GM19025 (cell line): ENCODE measurements at regions not wholly inside any gene's neighbourhood (a gene's known extent, or its start where the extent isn't known, plus 50 kb on each side); places are given as distances from the start of the nearest gene placed in this dataset.

ENCODE experiments used
- ATAC-seq: cut with Tn5 transposase; IDR thresholded peaks from one replicate; pipeline ENCODE4 v1.9.1; 2021; ENCODE audit warnings: mild to moderate bottlenecking, low read depth, moderate library complexity; ENCODE audit not compliant: unreplicated experiment

- no peak for ATAC-seq
Observed at GRCh38 chr9:13991395-13991794, 322.5 kb downstream of the NFIB start.

DNA sequence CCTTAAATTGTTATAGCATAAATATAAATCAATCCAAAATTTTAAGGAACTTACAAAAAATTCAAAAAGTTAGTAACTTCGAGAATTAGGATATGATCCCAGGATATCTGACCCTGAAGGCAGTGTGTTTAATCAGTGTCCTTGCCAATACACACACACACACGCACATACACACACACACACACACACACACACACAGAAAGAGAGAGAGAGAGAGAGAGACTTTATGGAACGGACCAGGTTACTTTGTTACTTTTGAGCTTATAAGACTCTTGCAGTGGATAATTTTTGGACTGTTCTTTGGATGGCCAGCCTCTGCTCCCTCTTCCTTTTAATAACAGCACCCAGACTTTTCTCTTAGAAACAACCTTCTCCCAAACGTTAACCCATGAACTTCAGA is 322.9 kb downstream of the NFIB start:
- no peak for ATAC-seq

GRCh38 chr9:13990331-13990730 is 323.6 kb downstream of the NFIB start:
- no peak for ATAC-seq

GRCh38 chr9:13988944-13989343 is 325.0 kb downstream of the NFIB start:
- ATAC-seq = no peak

DNA sequence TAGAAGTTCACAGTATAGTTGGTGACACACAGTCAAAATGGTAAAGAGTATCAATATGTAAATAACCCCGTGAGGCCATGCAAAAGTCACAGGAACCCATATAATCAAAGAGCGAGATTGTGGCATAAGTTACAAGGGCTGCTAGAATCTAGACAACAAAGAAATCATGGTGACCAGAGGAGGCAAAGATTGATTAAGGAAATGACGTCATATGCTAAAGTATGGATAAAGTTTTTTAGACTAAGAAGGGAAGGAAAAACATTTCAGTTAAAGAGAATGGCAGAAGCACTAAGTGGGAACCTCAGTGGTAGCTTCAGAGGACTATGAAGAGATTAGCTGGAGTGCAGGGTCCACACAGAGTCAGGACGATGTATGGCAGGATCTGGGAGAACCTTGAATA is 330.3 kb downstream of the NFIB start:
- ATAC-seq = no peak

DNA sequence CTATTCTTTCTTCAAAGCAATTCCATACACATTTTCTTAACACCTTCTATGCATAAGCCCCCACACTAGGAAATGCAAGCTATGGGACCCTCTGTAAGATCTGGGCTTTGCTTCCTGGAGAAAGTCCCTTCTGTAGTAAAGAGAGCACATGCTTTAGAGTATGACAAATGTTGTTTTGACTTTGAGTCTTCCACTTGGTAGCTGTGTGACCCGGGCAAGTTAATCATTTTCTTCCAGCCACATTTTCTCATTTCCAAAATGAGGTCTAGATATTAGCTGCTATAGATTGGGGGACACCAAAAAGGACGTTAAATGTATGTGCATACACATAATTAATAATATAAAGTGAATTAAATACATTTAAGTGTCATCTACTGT is 334.0 kb downstream of the NFIB start:
- ATAC-seq = no peak

DNA sequence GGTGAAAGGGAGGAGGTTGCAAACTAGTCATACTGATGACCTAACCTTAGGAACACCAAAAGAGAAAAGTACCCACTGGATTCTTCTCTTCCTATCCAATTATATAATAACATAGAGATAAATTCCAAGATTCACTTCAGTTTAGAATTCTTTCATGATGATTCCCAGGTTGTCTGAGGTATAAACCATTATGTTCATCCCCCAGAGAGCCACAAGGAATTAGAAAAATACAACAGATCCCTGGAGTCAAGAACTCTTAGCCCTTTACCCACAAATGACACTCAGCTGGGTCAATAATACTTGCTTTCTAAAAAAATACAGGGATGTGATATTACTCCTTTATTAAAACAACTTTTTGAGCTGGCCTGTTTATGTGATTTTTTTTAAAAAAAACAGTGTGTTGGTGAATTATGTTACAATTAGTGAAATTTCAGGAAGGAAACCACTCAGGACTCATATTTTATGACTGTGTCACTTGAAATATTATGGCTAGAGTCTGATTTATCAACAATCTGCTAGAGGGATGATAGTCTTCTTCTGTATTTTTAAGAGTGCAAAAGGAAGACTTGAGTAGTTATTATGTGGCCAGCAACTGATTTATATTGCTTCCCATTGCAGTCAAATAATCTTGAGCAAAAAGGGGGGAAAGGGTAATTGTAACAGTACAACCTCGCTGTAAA is 338.2 kb downstream of the NFIB start:
- no peak for ATAC-seq

GRCh38 chr9:13974891-13975290 is 339.1 kb downstream of the NFIB start:
- ATAC-seq = no peak

DNA sequence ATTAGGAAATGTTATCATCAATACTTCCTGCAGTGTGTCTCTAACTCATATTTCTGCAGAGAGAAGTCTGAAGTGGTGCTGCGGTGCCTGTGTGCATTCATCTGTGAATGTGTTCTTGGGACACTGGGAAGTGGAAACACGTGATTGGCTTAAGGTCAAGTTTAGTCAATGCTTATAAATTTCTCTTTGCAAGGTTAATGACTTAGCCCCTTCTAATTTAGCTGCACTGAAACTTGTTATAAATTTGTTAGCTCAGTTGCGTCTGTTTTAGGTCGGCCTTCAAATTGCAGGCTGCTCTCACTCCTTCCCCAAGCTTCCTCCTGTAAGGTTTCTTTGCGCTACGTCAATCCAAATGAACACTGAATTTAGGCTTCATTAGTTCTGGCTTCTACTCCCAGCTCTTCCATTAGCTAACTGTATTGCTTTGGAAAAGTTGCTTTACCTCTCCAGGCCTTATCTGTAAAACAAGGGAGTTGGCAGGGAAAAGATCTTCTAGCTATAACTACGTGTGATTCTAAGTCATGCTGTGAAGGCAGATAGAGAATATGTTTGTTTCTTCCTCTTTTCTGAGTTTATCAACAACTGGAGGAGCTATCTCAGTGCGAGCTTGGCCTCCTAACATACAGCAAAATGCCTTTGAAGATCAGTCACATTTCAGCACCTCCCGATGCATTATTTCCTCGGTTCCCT is 341.8 kb downstream of the NFIB start:
- no peak for ATAC-seq

DNA sequence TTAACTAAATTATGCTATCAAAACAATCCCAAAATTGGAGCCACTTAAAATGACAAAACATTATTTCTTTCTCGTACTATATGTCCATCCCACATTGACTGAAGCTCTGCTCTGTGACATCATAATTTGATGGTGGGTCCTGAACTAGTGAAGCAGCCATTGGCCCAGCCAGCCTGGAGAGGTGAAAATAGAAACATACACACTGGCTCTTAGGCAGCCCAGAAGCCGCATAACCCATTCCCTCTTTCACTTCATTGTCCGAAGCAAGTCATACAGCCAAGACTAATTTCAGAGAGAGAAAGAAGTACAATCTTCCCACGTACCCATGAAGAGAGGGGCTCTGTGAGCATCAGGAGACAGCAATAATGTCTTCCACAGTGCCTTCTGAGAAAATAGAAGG is 342.5 kb downstream of the NFIB start:
- ATAC-seq = no peak

- ATAC-seq = no peak
Observed at GRCh38 chr9:13970426-13970825, 343.5 kb downstream of the NFIB start.

DNA sequence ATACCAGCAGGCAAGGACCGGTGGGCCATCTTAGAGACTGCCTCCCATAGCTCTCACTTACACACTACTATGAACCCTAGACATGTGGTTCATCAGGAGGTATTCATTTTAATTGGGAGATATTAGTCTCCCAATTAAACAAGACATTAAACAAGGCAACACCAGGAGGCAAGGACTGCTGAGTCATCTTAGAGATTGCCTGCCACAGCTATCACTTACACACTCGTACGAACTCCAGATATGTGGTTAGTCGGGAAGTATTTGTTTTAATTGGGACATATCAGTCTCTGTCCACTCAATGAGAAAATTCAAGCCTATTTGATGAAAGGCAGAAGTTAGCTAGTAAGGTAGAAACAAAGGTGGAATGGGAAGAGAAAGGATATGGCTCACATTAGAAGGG is 343.9 kb downstream of the NFIB start:
- no peak for ATAC-seq

DNA sequence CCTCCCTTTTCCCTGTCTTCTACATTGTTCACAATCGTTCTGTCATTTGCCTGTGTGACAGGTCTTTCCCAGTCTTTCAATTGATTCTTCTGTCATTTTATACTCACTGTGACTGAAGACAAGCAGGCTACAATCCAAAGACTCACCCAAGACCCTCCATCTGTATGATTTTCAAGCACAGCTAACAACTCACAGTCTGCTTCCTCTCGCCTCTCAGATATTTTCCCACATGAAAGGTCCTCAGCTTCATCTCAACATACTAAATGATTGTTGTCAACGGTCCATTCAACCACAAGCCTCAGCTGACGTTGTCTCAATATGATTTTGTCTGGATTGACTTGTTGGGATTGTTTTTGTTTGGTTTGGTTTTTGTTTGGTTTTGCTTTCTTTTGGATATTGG is 346.5 kb downstream of the NFIB start:
- ATAC-seq = no peak

DNA sequence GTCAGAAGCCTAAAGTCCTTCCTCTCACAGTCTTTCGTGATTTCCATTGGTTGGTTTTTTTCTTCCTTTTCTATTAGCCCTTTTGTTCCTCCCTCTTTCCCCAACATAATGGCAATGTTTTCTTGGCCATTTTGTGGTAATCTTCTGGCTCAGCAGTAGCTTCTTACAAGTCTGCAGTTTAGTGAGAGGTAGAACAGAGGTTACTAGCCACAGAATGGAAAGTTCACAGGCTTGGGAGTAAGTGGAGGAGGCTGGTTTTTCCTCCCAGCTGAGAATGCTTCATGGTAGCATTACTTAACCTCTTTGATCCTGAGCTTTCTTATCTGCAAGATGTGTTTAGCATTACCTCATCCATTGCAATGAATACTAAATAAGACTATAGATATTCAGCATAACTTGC is 346.9 kb downstream of the NFIB start:
- ATAC-seq = no peak

- no peak for ATAC-seq
Observed at GRCh38 chr9:13963005-13963653, 350.8 kb downstream of the NFIB start.

DNA sequence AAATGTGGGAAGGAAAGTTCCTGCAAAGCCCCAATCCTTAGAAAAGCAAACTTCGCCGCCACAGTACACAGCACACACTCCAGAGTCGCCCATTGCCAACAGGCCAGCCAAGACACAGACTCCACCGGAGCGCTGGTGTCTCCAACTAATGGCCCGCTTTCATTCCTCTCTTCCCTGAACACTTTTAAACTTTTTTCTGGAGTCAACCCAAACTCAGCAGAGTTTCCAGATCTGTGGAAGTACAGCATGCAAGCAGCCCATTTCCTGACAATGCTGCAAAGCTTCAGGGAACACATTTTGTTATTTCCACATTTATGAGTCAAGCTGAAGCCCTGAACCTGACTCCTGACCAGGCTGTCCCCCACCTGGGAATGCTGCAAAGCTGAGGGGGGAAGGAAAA is 351.9 kb downstream of the NFIB start:
- ATAC-seq = no peak

- no peak for ATAC-seq
Observed at GRCh38 chr9:13960011-13960765, 353.8 kb downstream of the NFIB start.

GRCh38 chr9:13958672-13959071 is 355.3 kb downstream of the NFIB start:
- no peak for ATAC-seq

DNA sequence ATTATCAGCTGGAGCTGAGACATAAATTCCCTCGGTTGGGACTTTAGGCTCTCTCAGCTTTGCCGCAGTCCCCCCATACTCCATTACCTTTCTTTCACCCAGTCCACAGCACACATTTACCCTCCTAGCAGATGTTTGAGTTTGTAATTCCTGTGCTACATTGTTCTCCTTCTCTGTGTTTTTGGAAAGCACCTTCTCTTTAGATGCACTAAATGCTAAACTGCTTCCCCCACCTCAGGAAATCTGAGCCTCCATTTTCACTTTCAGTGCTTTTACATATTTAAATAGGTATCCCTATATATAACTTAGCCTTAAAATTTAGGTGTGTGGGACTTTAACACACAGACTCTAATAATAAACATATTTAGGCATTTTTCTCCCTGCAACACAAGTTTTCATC is 356.9 kb downstream of the NFIB start:
- no peak for ATAC-seq

DNA sequence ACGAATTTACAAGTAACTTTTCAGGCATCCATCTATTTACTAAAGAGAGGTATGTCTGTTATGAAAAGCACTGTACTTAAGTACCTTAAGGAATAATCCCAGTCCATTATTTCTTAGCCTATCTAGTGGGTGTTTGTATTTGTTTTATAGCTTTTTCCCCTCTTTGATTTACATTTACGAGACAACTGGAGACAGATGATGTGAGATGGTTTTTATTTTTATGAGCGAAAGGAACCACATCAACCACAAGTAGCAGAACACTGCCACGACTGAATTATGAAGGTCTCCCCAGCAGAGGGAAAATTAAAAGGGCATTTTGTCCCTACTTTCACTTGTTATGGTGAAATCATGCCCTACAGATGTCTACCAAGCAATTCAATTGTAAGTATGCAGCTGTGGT is 357.8 kb downstream of the NFIB start:
- ATAC-seq = no peak

GRCh38 chr9:13952906-13953305 is 361.0 kb downstream of the NFIB start:
- ATAC-seq = no peak
